ENCODE measurements at regions not wholly inside any gene's neighbourhood (a gene's known extent, or its start where the extent isn't known, plus 50 kb on each side); places are given as distances from the start of the nearest gene placed in this dataset.

- Histone ChIP-seq H4K20me1 (ENCODE audit: low read depth, low read length) (no peaks in the 10 kb centered on the region), H3K4me2 (ENCODE audit: low read depth, low read length, poor library complexity, severe bottlenecking) (no peak overlapping the region), H3K4me3 (ENCODE audit: insufficient read depth, low read length, poor library complexity, severe bottlenecking) (no peak overlapping the region), H3K27ac (ENCODE audit: low read depth, low read length) (no peak overlapping the region), H3K9me2 (replicated peaks; ENCODE audit: insufficient read depth, low read length) (no peaks in the 10 kb centered on the region), H3K36me3 (ENCODE audit: low read length) (no peaks in the 10 kb centered on the region), H3F3A (ENCODE audit: insufficient read depth) (no peaks in the 10 kb centered on the region), H3K79me2 (ENCODE audit: insufficient read depth, low read length) (no peaks in the 10 kb centered on the region), H3K9me3 (ENCODE audit: insufficient read depth, low read length) (no peaks in the 10 kb centered on the region), H3K27me3 (ENCODE audit: low read length) (no peaks in the 10 kb centered on the region), H2AFZ (ENCODE audit: low read depth, low read length, severe bottlenecking) (no peak overlapping the region), H3K9ac (ENCODE audit: low read length) (no peak overlapping the region)
- TF ChIP-seq CTCF (IDR thresholded peaks at IDR 0.05; ENCODE audit: insufficient read depth, low read length, poor library complexity, severe bottlenecking) = no peak
- no peak for TF ChIP-seq EZH2phosphoT487 (conservative IDR thresholded peaks at IDR 0.05; ENCODE audit: low read length)
These were observed 289.5 kb downstream of the OMA1 start for GRCh38 chr1:58257003-58257402.

GRCh38 chr1:58256546-58256945 is 290.0 kb downstream of the OMA1 start:
- no peaks in the 10 kb centered on the region for H3K27me3 ChIP-seq (ENCODE audit: low read length)
- H3K4me3 ChIP-seq (ENCODE audit: insufficient read depth, low read length, poor library complexity, severe bottlenecking) = no peak overlapping the region
- H2AFZ ChIP-seq (ENCODE audit: low read depth, low read length, severe bottlenecking) = no peak overlapping the region
- H3K4me2 ChIP-seq (ENCODE audit: low read depth, low read length, poor library complexity, severe bottlenecking) = no peak overlapping the region
- H3K9ac ChIP-seq (ENCODE audit: low read length) = no peak overlapping the region
- H4K20me1 ChIP-seq (ENCODE audit: low read depth, low read length) = no peaks in the 10 kb centered on the region
- no peaks in the 10 kb centered on the region for H3K9me3 ChIP-seq (ENCODE audit: insufficient read depth, low read length)
- no peaks in the 10 kb centered on the region for H3K9me2 ChIP-seq (replicated peaks; ENCODE audit: insufficient read depth, low read length)
- H3K27ac ChIP-seq (ENCODE audit: low read depth, low read length) = no peak overlapping the region
- H3F3A ChIP-seq (ENCODE audit: insufficient read depth) = no peaks in the 10 kb centered on the region
- H3K79me2 ChIP-seq (ENCODE audit: insufficient read depth, low read length) = no peaks in the 10 kb centered on the region
- no peaks in the 10 kb centered on the region for H3K36me3 ChIP-seq (ENCODE audit: low read length)
- TF ChIP-seq EZH2phosphoT487 (conservative IDR thresholded peaks at IDR 0.05; ENCODE audit: low read length) = no peak
- TF ChIP-seq CTCF (IDR thresholded peaks at IDR 0.05; ENCODE audit: insufficient read depth, low read length, poor library complexity, severe bottlenecking) = no peak

- Histone ChIP-seq H3K4me3 (ENCODE audit: insufficient read depth, low read length, poor library complexity, severe bottlenecking) (no peak overlapping the region), H3K36me3 (ENCODE audit: low read length) (no peaks in the 10 kb centered on the region), H2AFZ (ENCODE audit: low read depth, low read length, severe bottlenecking) (no peak overlapping the region), H3K9me2 (replicated peaks; ENCODE audit: insufficient read depth, low read length) (no peaks in the 10 kb centered on the region), H3K4me2 (ENCODE audit: low read depth, low read length, poor library complexity, severe bottlenecking) (no peak overlapping the region), H3F3A (ENCODE audit: insufficient read depth) (no peaks in the 10 kb centered on the region), H3K27ac (ENCODE audit: low read depth, low read length) (no peak overlapping the region), H3K79me2 (ENCODE audit: insufficient read depth, low read length) (no peaks in the 10 kb centered on the region), H3K9me3 (ENCODE audit: insufficient read depth, low read length) (no peaks in the 10 kb centered on the region), H3K27me3 (ENCODE audit: low read length) (no peaks in the 10 kb centered on the region), H4K20me1 (ENCODE audit: low read depth, low read length) (no peaks in the 10 kb centered on the region), H3K9ac (ENCODE audit: low read length) (no peak overlapping the region)
- TF ChIP-seq CTCF (IDR thresholded peaks at IDR 0.05; ENCODE audit: insufficient read depth, low read length, poor library complexity, severe bottlenecking) (no peak), EZH2phosphoT487 (conservative IDR thresholded peaks at IDR 0.05; ENCODE audit: low read length) (no peak)
These were observed 290.5 kb downstream of the OMA1 start for GRCh38 chr1:58256041-58256440.

GRCh38 chr1:58255192-58255591 is 291.3 kb downstream of the OMA1 start:
- no peaks in the 10 kb centered on the region for H3K36me3 ChIP-seq (ENCODE audit: low read length)
- no peaks in the 10 kb centered on the region for H4K20me1 ChIP-seq (ENCODE audit: low read depth, low read length)
- H3K27me3 ChIP-seq (ENCODE audit: low read length) = no peaks in the 10 kb centered on the region
- no peaks in the 10 kb centered on the region for H3K9me3 ChIP-seq (ENCODE audit: insufficient read depth, low read length)
- no peak overlapping the region for H3K4me2 ChIP-seq (ENCODE audit: low read depth, low read length, poor library complexity, severe bottlenecking)
- no peak overlapping the region for H2AFZ ChIP-seq (ENCODE audit: low read depth, low read length, severe bottlenecking)
- no peaks in the 10 kb centered on the region for H3K9me2 ChIP-seq (replicated peaks; ENCODE audit: insufficient read depth, low read length)
- no peak overlapping the region for H3K27ac ChIP-seq (ENCODE audit: low read depth, low read length)
- H3K79me2 ChIP-seq (ENCODE audit: insufficient read depth, low read length) = no peaks in the 10 kb centered on the region
- H3K9ac ChIP-seq (ENCODE audit: low read length) = no peak overlapping the region
- no peak overlapping the region for H3K4me3 ChIP-seq (ENCODE audit: insufficient read depth, low read length, poor library complexity, severe bottlenecking)
- no peaks in the 10 kb centered on the region for H3F3A ChIP-seq (ENCODE audit: insufficient read depth)
- no peak for TF ChIP-seq CTCF (IDR thresholded peaks at IDR 0.05; ENCODE audit: insufficient read depth, low read length, poor library complexity, severe bottlenecking)
- TF ChIP-seq EZH2phosphoT487 (conservative IDR thresholded peaks at IDR 0.05; ENCODE audit: low read length) = no peak
